ENCODE measurements at regions not wholly inside any gene's neighbourhood (a gene's known extent, or its start where the extent isn't known, plus 50 kb on each side); places are given as distances from the start of the nearest gene placed in this dataset.

DNA sequence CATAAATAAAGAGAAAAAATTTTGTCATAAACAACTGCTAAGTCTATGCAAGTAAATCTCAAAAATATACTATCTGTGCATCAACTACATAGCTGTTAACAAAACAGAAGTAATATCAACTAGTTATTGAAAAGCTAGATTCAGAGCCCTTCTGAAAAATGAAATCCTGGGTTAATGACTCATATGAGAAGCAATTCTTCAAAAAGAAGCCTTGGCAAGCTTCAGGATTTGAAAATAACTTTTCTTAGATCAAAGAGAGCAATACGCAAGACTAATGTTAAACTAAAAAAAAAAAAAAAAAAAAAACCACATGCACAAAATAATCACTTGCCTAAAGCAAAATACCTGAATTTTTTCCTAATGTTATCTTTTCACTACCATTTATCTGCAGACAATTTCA, 566.1 kb upstream of the BOD1L1 start:
- H3K27ac ChIP-seq (ENCODE audit: extremely low read depth, low read depth, low read length), result no peak overlapping the region
- H3K4me3 ChIP-seq (ENCODE audit: low read depth, low read length), result no peak overlapping the region
- H3K36me3 ChIP-seq (ENCODE audit: control insufficient read depth in 2 of 2, insufficient read depth in 1 of 2, low read length in 2 of 2), result no peaks in the 10 kb centered on the region
- POLR2A ChIA-PET, result interaction anchor here (0.7 kb wide), 1 partner anchor 1464 kb away, joined by 4 read pairs; no protein-coding TSS in a partner anchor
- no peaks in the 10 kb centered on the region for H3K9me3 ChIP-seq (ENCODE audit: control insufficient read depth, insufficient read depth, low read depth, low read length)
- no peaks in the 10 kb centered on the region for H3K4me1 ChIP-seq (ENCODE audit: control insufficient read depth, insufficient read depth, low read length)
- CTCF ChIA-PET, result no interaction called here
- no peak for TF ChIP-seq ZNF335 (tag by site-specific recombination; conservative IDR thresholded peaks at IDR 0.05)
- TF ChIP-seq, protein P1, sequence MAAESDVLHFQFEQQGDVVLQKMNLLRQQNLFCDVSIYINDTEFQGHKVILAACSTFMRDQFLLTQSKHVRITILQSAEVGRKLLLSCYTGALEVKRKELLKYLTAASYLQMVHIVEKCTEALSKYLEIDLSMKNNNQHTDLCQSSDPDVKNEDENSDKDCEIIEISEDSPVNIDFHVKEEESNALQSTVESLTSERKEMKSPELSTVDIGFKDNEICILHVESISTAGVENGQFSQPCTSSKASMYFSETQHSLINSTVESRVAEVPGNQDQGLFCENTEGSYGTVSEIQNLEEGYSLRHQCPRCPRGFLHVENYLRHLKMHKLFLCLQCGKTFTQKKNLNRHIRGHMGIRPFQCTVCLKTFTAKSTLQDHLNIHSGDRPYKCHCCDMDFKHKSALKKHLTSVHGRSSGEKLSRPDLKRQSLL (tag by site-specific recombination; IDR thresholded peaks at IDR 0.05), result no peak
- no peak for TF ChIP-seq ZNF274 (IDR thresholded peaks at IDR 0.05; ENCODE audit: low read length)
- no peak for TF ChIP-seq ZNF274 (tag by site-specific recombination; IDR thresholded peaks at IDR 0.05; ENCODE audit: borderline replicate concordance)
- TF ChIP-seq, protein P2, sequence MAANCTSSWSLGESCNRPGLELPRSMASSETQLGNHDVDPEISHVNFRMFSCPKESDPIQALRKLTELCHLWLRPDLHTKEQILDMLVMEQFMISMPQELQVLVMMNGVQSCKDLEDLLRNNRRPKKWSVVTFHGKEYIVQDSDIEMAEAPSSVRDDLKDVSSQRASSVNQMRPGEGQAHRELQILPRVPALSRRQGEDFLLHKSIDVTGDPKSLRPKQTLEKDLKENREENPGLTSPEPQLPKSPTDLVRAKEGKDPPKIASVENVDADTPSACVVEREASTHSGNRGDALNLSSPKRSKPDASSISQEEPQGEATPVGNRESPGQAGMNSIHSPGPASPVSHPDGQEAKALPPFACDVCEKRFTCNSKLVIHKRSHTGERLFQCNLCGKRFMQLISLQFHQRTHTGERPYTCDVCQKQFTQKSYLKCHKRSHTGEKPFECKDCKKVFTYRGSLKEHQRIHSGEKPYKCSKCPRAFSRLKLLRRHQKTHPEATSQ (tag by site-specific recombination; IDR thresholded peaks at IDR 0.05), result no peak
- TF ChIP-seq FEZF1 (tag by site-specific recombination; IDR thresholded peaks at IDR 0.05), result no peak
- TF ChIP-seq ZNF596 (tag by site-specific recombination; IDR thresholded peaks at IDR 0.05), result no peak
- TF ChIP-seq, protein P3, sequence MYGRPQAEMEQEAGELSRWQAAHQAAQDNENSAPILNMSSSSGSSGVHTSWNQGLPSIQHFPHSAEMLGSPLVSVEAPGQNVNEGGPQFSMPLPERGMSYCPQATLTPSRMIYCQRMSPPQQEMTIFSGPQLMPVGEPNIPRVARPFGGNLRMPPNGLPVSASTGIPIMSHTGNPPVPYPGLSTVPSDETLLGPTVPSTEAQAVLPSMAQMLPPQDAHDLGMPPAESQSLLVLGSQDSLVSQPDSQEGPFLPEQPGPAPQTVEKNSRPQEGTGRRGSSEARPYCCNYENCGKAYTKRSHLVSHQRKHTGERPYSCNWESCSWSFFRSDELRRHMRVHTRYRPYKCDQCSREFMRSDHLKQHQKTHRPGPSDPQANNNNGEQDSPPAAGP (tag by site-specific recombination; IDR thresholded peaks at IDR 0.05), result no peak
- no peak for TF ChIP-seq SALL2 (tag by site-specific recombination; IDR thresholded peaks at IDR 0.05; ENCODE audit: borderline replicate concordance)
- TF ChIP-seq SCRT2 (tag by site-specific recombination; IDR thresholded peaks at IDR 0.05), result no peak
- no peak for TF ChIP-seq ZNF354C (tag by site-specific recombination; IDR thresholded peaks at IDR 0.05; ENCODE audit: borderline replicate concordance, low read depth)
- no peak for TF ChIP-seq ZFP3 (tag by site-specific recombination; IDR thresholded peaks at IDR 0.05; ENCODE audit: low read depth)
- TF ChIP-seq, protein P4, sequence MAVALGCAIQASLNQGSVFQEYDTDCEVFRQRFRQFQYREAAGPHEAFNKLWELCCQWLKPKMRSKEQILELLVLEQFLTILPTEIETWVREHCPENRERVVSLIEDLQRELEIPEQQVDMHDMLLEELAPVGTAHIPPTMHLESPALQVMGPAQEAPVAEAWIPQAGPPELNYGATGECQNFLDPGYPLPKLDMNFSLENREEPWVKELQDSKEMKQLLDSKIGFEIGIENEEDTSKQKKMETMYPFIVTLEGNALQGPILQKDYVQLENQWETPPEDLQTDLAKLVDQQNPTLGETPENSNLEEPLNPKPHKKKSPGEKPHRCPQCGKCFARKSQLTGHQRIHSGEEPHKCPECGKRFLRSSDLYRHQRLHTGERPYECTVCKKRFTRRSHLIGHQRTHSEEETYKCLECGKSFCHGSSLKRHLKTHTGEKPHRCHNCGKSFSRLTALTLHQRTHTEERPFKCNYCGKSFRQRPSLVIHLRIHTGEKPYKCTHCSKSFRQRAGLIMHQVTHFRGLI (tag by site-specific recombination; IDR thresholded peaks at IDR 0.05), result no peak
- no peak for TF ChIP-seq KLF8 (tag by site-specific recombination; IDR thresholded peaks at IDR 0.05)
- no peak for TF ChIP-seq ZNF112 (tag by site-specific recombination; IDR thresholded peaks at IDR 0.05)
- no peak for TF ChIP-seq ZNF830 (tag by site-specific recombination; IDR thresholded peaks at IDR 0.05; ENCODE audit: low read depth)
- no peak for TF ChIP-seq REPIN1 (tag by site-specific recombination; IDR thresholded peaks at IDR 0.05; ENCODE audit: low read depth)
- no peak for TF ChIP-seq ZNF239 (tag by site-specific recombination; IDR thresholded peaks at IDR 0.05)
- TF ChIP-seq, protein P5, sequence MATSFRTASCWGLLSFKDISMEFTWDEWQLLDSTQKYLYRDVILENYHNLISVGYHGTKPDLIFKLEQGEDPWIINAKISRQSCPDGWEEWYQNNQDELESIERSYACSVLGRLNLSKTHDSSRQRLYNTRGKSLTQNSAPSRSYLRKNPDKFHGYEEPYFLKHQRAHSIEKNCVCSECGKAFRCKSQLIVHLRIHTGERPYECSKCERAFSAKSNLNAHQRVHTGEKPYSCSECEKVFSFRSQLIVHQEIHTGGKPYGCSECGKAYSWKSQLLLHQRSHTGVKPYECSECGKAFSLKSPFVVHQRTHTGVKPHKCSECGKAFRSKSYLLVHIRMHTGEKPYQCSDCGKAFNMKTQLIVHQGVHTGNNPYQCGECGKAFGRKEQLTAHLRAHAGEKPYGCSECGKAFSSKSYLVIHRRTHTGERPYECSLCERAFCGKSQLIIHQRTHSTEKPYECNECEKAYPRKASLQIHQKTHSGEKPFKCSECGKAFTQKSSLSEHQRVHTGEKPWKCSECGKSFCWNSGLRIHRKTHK (tag by site-specific recombination; IDR thresholded peaks at IDR 0.05), result no peak

DNA sequence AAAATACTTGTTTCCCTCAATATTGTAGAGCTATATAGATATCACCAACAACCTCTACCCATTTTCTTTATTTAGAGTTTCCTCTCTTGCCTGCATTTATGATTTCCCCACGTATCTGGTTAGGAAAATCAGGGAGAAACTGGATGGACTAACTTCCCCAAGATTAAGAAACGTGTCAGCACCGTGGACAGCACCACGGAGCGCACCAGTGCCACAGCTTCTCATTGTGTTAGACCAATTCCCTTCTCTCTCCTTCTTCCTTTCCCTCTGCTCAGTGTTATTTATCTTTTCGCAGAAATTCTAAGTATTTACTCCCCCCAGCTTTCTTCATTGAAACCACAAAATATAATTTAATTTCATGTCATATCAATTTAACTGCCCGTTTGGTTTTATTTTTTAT, 568.6 kb upstream of the BOD1L1 start:
- ChIA-PET POLR2A (no interaction called here), CTCF (no interaction called here)
- TF ChIP-seq, protein P6, sequence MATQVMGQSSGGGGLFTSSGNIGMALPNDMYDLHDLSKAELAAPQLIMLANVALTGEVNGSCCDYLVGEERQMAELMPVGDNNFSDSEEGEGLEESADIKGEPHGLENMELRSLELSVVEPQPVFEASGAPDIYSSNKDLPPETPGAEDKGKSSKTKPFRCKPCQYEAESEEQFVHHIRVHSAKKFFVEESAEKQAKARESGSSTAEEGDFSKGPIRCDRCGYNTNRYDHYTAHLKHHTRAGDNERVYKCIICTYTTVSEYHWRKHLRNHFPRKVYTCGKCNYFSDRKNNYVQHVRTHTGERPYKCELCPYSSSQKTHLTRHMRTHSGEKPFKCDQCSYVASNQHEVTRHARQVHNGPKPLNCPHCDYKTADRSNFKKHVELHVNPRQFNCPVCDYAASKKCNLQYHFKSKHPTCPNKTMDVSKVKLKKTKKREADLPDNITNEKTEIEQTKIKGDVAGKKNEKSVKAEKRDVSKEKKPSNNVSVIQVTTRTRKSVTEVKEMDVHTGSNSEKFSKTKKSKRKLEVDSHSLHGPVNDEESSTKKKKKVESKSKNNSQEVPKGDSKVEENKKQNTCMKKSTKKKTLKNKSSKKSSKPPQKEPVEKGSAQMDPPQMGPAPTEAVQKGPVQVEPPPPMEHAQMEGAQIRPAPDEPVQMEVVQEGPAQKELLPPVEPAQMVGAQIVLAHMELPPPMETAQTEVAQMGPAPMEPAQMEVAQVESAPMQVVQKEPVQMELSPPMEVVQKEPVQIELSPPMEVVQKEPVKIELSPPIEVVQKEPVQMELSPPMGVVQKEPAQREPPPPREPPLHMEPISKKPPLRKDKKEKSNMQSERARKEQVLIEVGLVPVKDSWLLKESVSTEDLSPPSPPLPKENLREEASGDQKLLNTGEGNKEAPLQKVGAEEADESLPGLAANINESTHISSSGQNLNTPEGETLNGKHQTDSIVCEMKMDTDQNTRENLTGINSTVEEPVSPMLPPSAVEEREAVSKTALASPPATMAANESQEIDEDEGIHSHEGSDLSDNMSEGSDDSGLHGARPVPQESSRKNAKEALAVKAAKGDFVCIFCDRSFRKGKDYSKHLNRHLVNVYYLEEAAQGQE (tag by site-specific recombination; IDR thresholded peaks at IDR 0.05), result peak; percentile 89
- TF ChIP-seq ZNF138 (tag by site-specific recombination; IDR thresholded peaks at IDR 0.05; ENCODE audit: borderline replicate concordance), result no peak
- TF ChIP-seq ZEB2 (tag by site-specific recombination; IDR thresholded peaks at IDR 0.05), result no peak
- Histone ChIP-seq H3K4me1 (ENCODE audit: control insufficient read depth, insufficient read depth, low read length) (no peaks in the 10 kb centered on the region), H3K36me3 (ENCODE audit: control insufficient read depth in 2 of 2, insufficient read depth in 1 of 2, low read length in 2 of 2) (no peaks in the 10 kb centered on the region), H3K4me3 (ENCODE audit: low read depth, low read length) (no peak overlapping the region), H3K9me3 (ENCODE audit: control insufficient read depth, insufficient read depth, low read depth, low read length) (no peaks in the 10 kb centered on the region), H3K27ac (ENCODE audit: extremely low read depth, low read depth, low read length) (no peak overlapping the region)

All from HEK293 (cell line).